K562 (cell line): ENCODE measurements at regions not wholly inside any gene's neighbourhood (a gene's known extent, or its start where the extent isn't known, plus 50 kb on each side); places are given as distances from the start of the nearest gene placed in this dataset.
"Not testable (repeated sequence)": the region's sequence is repeated elsewhere in the genome, so short reads cannot be mapped to it uniquely, and the experiment has no call there.

Experiments used
- BHLHE40 ChIP-seq: IDR thresholded peaks from 2 replicates; pipeline ENCODE4 v1.6.1; 2011; ENCODE audit warnings: low read length, improper control_type of control experiment
- ETV5 ChIP-seq: sonication (generic); formaldehyde crosslinking; IDR thresholded peaks from 2 replicates; pipeline ENCODE4 v1.4.0; 2020; ENCODE audit warnings: low read depth, mild to moderate bottlenecking, missing genetic modification reagents
- HDGF ChIP-seq: fragments of 450-650 bp; IDR thresholded peaks from 2 replicates; pipeline ENCODE4 v1.6.1; 2016
- JUNB ChIP-seq: fragments of 450-650 bp; formaldehyde crosslinking; conservative IDR thresholded peaks from 2 replicates; pipeline ENCODE4 v1.4.0; 2020; ENCODE audit warnings: mild to moderate bottlenecking
- NFXL1 ChIP-seq: fragments of 450-650 bp; formaldehyde crosslinking; IDR thresholded peaks from 2 replicates; pipeline ENCODE4 v1.4.0; 2021; ENCODE audit warnings: mild to moderate bottlenecking
- POLR2AphosphoS5 ChIP-seq: IDR thresholded peaks from 2 replicates; pipeline ENCODE4 v1.6.1; 2011; ENCODE audit warnings: mild to moderate bottlenecking, low read depth, low read length, moderate library complexity; ENCODE audit not compliant: control insufficient read depth, insufficient read depth
- TBP ChIP-seq: optimal IDR thresholded peaks from 2 replicates; pipeline ENCODE3; 2011; ENCODE audit warnings: low read depth, low read length, improper control_type of control experiment
- TEAD1 ChIP-seq, 2 experiments: fragments of 450-650 bp in 1 of 2; sonication (generic) in 1 of 2; formaldehyde crosslinking; IDR thresholded peaks; 2 replicates each; pipeline versions ENCODE4 v1.4.0 to v1.8.0; 2020 to 2022; ENCODE audit warnings: mild to moderate bottlenecking in 2 of 2, missing genetic modification reagents in 1 of 2
- TF ChIP-seq, protein P1 (sequence below), 2 experiments: fragments of 450-650 bp; formaldehyde crosslinking in 1 of 2; IDR thresholded peaks; 2 replicates each; pipeline versions ENCODE4 v1.4.0 to v1.6.1; 2014 to 2020; ENCODE audit warnings: mild to moderate bottlenecking in 2 of 2, borderline replicate concordance in 1 of 2, low read depth in 1 of 2
- TF ChIP-seq, protein P2 (sequence below), 3 experiments: IDR thresholded peaks in 2 of 3; conservative IDR thresholded peaks in 1 of 3; 2 replicates each; pipeline ENCODE4 v1.5.1; 2011 to 2012; ENCODE audit warnings: low read length in 3 of 3, mild to moderate bottlenecking in 3 of 3, control low read depth in 2 of 3, improper control_type of control experiment in 1 of 3, inconsistent platforms in 1 of 3, low read depth in 1 of 3, mixed read lengths in 1 of 3, moderate library complexity in 1 of 3; ENCODE audit not compliant: insufficient read depth in 2 of 3
- TF ChIP-seq, protein P3 (sequence below): fragments of 450-650 bp; IDR thresholded peaks from 2 replicates; pipeline ENCODE4 v1.6.1; 2016; ENCODE audit warnings: borderline replicate concordance
- TF ChIP-seq, protein P4 (sequence below): sonication (generic); formaldehyde crosslinking; IDR thresholded peaks from 2 replicates; pipeline ENCODE4 v1.8.1; 2023; ENCODE audit warnings: mild to moderate bottlenecking, missing genetic modification reagents

DNA sequence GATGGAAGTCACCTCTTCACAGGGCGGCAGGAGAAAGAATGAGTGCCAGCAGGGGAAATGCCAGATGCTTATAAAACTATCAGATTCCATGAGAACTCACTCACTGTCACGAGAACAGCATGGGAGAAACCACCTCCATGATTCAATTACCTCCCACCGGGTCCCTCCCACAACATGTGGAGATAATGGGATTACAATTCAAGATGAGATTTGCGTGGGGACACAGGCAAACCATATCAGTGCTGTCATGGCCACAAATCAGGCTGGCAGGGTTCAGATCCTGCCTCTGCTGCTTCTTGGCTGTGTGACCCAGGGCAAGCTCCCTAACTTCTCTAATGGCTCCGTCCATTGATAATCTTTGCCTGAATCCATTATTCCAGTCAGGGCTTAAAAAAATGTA, 389.5 kb downstream of the NPHP4 start:
- TF ChIP-seq TEAD1 (CRISPR knock-in tag; IDR thresholded peaks at IDR 0.05); TBP; HDGF; BHLHE40; POLR2AphosphoS5; NFXL1 (CRISPR knock-in tag); ETV5 (CRISPR knock-in tag); JUNB (CRISPR knock-in tag): not testable (repeated sequence)
- TF ChIP-seq, protein P1, sequence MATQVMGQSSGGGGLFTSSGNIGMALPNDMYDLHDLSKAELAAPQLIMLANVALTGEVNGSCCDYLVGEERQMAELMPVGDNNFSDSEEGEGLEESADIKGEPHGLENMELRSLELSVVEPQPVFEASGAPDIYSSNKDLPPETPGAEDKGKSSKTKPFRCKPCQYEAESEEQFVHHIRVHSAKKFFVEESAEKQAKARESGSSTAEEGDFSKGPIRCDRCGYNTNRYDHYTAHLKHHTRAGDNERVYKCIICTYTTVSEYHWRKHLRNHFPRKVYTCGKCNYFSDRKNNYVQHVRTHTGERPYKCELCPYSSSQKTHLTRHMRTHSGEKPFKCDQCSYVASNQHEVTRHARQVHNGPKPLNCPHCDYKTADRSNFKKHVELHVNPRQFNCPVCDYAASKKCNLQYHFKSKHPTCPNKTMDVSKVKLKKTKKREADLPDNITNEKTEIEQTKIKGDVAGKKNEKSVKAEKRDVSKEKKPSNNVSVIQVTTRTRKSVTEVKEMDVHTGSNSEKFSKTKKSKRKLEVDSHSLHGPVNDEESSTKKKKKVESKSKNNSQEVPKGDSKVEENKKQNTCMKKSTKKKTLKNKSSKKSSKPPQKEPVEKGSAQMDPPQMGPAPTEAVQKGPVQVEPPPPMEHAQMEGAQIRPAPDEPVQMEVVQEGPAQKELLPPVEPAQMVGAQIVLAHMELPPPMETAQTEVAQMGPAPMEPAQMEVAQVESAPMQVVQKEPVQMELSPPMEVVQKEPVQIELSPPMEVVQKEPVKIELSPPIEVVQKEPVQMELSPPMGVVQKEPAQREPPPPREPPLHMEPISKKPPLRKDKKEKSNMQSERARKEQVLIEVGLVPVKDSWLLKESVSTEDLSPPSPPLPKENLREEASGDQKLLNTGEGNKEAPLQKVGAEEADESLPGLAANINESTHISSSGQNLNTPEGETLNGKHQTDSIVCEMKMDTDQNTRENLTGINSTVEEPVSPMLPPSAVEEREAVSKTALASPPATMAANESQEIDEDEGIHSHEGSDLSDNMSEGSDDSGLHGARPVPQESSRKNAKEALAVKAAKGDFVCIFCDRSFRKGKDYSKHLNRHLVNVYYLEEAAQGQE (IDR thresholded peaks at IDR 0.05; ENCODE audit: borderline replicate concordance), result not testable (repeated sequence)
- TF ChIP-seq, protein P1 (CRISPR knock-in tag; IDR thresholded peaks at IDR 0.05; ENCODE audit: low read depth), result not testable (repeated sequence)
- TF ChIP-seq, protein P2, sequence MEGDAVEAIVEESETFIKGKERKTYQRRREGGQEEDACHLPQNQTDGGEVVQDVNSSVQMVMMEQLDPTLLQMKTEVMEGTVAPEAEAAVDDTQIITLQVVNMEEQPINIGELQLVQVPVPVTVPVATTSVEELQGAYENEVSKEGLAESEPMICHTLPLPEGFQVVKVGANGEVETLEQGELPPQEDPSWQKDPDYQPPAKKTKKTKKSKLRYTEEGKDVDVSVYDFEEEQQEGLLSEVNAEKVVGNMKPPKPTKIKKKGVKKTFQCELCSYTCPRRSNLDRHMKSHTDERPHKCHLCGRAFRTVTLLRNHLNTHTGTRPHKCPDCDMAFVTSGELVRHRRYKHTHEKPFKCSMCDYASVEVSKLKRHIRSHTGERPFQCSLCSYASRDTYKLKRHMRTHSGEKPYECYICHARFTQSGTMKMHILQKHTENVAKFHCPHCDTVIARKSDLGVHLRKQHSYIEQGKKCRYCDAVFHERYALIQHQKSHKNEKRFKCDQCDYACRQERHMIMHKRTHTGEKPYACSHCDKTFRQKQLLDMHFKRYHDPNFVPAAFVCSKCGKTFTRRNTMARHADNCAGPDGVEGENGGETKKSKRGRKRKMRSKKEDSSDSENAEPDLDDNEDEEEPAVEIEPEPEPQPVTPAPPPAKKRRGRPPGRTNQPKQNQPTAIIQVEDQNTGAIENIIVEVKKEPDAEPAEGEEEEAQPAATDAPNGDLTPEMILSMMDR (IDR thresholded peaks at IDR 0.05 in 2 of 3, conservative IDR thresholded peaks at IDR 0.05 in 1 of 3; ENCODE audit: insufficient read depth in 2 of 3, low read depth in 1 of 3, low read length in 3 of 3), result not testable (repeated sequence)
- TF ChIP-seq, protein P3, sequence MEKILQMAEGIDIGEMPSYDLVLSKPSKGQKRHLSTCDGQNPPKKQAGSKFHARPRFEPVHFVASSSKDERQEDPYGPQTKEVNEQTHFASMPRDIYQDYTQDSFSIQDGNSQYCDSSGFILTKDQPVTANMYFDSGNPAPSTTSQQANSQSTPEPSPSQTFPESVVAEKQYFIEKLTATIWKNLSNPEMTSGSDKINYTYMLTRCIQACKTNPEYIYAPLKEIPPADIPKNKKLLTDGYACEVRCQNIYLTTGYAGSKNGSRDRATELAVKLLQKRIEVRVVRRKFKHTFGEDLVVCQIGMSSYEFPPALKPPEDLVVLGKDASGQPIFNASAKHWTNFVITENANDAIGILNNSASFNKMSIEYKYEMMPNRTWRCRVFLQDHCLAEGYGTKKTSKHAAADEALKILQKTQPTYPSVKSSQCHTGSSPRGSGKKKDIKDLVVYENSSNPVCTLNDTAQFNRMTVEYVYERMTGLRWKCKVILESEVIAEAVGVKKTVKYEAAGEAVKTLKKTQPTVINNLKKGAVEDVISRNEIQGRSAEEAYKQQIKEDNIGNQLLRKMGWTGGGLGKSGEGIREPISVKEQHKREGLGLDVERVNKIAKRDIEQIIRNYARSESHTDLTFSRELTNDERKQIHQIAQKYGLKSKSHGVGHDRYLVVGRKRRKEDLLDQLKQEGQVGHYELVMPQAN, result not testable (repeated sequence)
- TF ChIP-seq, protein P4, sequence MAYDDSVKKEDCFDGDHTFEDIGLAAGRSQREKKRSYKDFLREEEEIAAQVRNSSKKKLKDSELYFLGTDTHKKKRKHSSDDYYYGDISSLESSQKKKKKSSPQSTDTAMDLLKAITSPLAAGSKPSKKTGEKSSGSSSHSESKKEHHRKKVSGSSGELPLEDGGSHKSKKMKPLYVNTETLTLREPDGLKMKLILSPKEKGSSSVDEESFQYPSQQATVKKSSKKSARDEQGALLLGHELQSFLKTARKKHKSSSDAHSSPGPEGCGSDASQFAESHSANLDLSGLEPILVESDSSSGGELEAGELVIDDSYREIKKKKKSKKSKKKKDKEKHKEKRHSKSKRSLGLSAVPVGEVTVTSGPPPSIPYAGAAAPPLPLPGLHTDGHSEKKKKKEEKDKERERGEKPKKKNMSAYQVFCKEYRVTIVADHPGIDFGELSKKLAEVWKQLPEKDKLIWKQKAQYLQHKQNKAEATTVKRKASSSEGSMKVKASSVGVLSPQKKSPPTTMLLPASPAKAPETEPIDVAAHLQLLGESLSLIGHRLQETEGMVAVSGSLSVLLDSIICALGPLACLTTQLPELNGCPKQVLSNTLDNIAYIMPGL (CRISPR knock-in tag), result not testable (repeated sequence)
